ENCODE measurements at regions not wholly inside any gene's neighbourhood (a gene's known extent, or its start where the extent isn't known, plus 50 kb on each side); places are given as distances from the start of the nearest gene placed in this dataset.

GRCh38 chr14:95413289-95414215, 93.8 kb upstream of the CLMN start:
- DNase-seq (ENCODE audit: low read depth in 2 of 2), result no peak

- DNase-seq (ENCODE audit: low read depth in 2 of 2), result no peak
Measured at GRCh38 chr14:95410838-95411237, 91.1 kb upstream of the CLMN start.

- no peak for DNase-seq (ENCODE audit: low read depth in 2 of 2)
Measured at GRCh38 chr14:95409477-95410272, 90.0 kb upstream of the CLMN start.

GRCh38 chr14:95408731-95409476, 89.2 kb upstream of the CLMN start:
- DNase-seq (ENCODE audit: low read depth in 2 of 2), result no peak

DNA sequence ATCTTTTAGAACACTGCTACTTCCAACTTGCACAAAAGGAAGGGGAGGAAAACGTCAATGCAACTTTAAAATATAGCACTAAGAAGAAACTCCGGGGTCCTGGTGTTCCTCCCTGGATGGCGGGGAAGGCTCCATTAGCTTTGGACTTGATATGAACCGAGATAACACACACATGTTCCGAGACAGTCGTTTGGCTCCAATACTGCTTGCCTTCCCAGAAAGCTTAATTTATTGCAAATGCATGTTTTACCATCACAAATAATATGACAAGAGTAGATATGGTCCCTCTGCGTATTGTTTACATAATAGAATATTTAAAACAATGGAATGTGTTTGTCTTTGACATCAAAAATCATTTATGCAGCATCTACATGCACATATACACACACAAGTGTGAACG, 87.6 kb upstream of the CLMN start:
- no peak for DNase-seq (ENCODE audit: low read depth in 2 of 2)

- no peak for DNase-seq (ENCODE audit: low read depth in 2 of 2)
Measured at GRCh38 chr14:95406756-95407277, 87.1 kb upstream of the CLMN start.

- DNase-seq (ENCODE audit: low read depth in 2 of 2), result no peak
Measured at GRCh38 chr14:95404583-95404982, 84.9 kb upstream of the CLMN start.

- no peak for DNase-seq (ENCODE audit: low read depth in 2 of 2)
Measured at GRCh38 chr14:95402578-95402977, 82.9 kb upstream of the CLMN start.

DNA sequence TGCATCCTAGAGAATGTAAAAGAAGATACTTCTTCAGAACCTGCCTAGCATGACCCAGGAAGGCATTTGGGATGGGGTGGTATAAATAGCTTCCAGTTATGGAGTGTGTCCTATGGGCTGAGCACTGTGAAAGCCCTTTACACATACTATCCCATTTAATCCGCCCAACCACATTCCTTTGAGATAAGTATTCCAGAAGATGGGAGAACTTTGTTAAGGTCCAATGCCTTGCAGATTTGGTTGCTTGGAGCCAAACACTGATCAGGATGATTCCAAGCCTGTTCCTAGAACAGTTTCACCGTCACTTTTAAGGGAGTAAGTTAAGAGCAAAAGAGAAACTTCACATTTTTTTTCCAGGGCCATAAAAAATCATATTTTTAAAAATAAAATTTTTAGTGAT, 82.5 kb upstream of the CLMN start:
- DNase-seq (ENCODE audit: low read depth in 2 of 2), result no peak

DNA sequence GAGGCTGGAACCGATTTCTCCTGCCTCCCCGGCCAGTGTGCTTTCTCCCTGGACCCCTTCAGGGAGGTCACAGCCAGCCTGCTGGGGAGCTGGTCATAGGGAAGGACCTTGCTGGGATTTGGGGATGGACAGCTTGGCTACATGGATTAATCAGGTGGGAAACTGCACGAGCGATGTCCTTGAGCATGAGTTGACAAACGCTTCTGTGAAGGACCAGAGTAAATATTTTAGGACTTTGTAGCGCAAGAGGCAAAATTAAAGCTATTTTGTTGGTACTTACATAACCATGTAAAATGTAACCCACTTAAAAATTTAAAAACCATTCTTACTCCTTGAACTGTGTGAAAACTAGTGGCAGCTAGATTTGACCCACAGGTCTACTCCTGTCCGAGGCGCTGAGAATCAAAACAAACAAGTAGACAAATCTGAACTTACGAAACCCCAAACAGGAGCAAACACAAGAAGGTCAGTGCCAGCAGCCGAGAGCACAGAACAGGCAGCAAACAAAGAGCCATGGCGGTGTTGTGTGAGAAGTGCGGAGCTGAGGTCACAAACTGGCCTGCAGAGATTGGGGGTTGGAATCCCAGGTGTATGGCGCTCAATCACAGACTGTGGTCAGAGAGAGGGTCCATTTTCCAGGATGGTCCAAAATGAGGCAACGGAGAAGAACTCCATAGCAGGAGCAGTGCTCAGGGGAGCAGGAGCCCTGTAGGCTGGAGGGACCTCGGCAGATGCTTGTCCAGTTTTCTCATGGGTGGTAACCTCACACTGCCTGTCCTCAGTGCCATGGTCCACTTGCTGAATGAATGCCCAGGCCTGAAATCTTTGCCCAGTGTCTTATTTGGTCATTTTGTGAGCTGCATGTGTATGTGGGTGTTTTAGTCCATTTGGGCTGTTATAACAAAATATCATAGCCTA, 79.2 kb upstream of the CLMN start:
- no peak for DNase-seq (ENCODE audit: low read depth in 2 of 2)

DNA sequence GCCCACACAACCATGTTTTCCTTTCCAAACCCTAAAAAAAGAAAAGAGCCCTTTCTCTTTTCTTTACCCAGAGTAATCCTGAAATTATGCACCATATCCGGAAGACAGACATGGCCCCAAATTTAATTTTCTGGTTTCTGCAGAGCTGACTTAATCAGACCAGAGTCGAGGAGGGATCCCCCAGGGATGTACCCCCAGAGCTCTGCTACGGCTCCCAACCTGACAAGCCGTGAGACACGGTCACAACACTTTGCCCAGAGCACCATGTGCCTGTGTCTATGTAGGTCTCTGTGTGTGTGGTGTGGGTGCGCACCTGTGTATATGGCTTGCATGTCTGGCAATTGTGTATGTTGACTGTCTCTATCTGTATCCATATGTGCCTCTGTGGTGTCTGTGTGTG, 77.6 kb upstream of the CLMN start:
- DNase-seq (ENCODE audit: low read depth in 2 of 2), result no peak

- DNase-seq (ENCODE audit: low read depth in 2 of 2), result no peak
Measured at GRCh38 chr14:95396221-95396620, 76.5 kb upstream of the CLMN start.

- DNase-seq (ENCODE audit: low read depth in 2 of 2), result no peak
Measured at GRCh38 chr14:95395098-95395737, 75.5 kb upstream of the CLMN start.

GRCh38 chr14:95394297-95395097, 74.8 kb upstream of the CLMN start:
- no peak for DNase-seq (ENCODE audit: low read depth in 2 of 2)

DNA sequence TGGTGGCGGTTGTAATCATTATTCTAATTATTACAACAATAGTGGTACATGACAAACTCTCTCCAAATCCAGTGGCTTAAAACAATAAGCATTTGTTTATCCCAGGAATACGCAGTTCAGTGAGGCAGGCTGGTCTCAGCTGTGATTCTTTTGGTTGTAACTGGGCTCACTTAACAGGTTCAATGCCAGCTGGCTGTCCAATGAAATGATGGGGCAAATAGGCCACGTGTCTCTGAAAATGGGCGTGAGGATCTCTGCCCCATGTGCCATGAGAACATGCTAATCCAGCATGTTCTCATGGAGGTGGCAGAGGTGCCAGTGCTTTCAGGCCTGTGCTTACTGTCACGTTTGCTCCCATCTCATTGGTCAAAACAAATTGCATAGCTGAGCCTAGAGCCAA, 73.1 kb upstream of the CLMN start:
- no peak for DNase-seq (ENCODE audit: low read depth in 2 of 2)

DNA sequence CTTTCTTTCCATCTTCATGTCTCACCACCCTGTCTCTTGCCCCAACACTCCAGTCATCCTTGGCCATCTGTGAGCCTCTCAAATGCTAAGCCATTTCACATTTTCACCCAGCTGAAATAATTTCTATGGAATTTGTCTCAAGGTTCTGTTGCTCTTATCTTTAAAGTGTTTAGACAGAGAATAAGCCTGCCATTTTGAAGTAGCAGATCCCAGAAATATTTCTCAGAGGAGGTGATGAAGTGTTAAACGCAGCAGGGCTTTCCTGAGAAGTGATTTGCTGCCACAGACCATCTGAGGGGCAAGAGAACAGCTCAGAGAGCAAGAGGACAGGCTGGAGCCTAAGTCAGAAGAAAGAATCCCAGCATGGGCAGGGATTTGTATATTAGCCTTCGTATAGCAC, 71.6 kb upstream of the CLMN start:
- DNase-seq (ENCODE audit: low read depth in 2 of 2), result no peak

DNA sequence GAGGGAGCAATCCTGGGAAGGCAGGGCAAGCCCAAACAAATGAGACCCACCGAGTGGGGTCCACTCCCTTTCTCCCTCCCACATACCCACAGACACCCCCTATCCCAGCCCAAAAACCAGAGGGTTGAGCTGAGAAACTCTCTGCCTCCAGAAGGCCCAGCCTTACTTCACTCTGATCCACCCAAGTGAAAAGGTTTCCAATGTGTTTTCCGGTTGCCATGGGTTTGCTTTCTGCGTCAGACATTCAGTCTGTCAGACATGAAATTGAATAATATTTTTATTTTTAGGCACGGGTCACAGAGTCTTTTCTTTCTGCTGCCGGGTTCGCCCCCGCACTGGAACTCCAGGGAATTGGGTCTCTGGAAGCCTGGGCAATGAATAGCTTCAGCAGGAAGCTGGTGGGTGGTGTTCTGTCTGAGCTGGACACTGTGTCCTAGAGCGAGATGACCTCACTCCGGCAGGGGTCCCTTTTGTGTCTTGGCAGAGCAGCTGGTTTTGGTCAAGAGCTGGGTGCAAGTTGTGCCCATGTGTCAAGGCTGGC, 69.8 kb upstream of the CLMN start:
- no peak for DNase-seq (ENCODE audit: low read depth in 2 of 2)

DNA sequence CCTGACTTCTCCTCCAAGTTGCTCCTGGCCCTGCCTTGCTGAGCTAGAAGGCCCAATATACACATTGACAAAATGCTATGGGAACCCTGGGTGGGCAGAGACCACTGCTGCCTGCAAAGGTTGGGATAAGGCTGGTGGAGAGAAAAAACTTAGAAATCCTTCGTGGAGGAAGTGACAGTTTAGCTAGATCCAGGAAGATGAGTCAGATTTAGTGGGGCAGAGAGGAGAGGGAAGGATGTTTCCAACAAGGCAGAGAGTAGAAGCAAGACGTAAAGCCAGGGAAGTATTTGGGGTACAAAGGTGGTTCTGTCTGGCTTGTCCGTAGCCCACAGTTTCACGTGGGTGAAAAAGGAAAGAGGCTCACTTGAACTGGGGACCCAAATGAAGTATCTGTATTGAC, 69.0 kb upstream of the CLMN start:
- no peak for DNase-seq (ENCODE audit: low read depth in 2 of 2)

GRCh38 chr14:95387826-95388445, 68.2 kb upstream of the CLMN start:
- no peak for DNase-seq (ENCODE audit: low read depth in 2 of 2)
